K562 (cell line): ENCODE measurements at regions not wholly inside any gene's neighbourhood (a gene's known extent, or its start where the extent isn't known, plus 50 kb on each side); places are given as distances from the start of the nearest gene placed in this dataset.

Experiments used
- ATAC-seq: fragments of 200-7000 bp; cut with Tn5 transposase; 3 replicates; pipeline ENCODE4 v1.9.1; 2020; ENCODE audit warnings: moderate library complexity
- BruUV-seq: library from RNA; stranded (reverse); fragments of 400-500 nt; replicated peaks from 2 replicates; lab custom pipeline; 2021; lab: Mats Ljungman, UMichigan
- CTCF ChIA-PET: fragments of 300-600 bp; formaldehyde crosslinking; extraction: SDS; loops from one replicate; lab custom pipeline; 2021; ENCODE audit warnings: low intra/inter-chr PET ratio; lab: Yijun Ruan, JAX
- POLR2A ChIA-PET: fragments of 300-600, 350-650 bp; sonication (Branson Sonifier 250); formaldehyde crosslinking; extraction: SDS; loops from one replicate; lab custom pipeline; 2021; ENCODE audit warnings: antibody characterized with exemption, inconsistent platforms; lab: Yijun Ruan, JAX
- DNase-seq, 4 experiments: peaks; one replicate each; pipeline versions ENCODE4 v3.0.0 to v3.0.0-alpha.2; 2011 to 2018; ENCODE audit warnings: low spot score in 3 of 4, mixed read lengths in 3 of 4; ENCODE audit errors: extremely low read depth in 1 of 4
- FAIRE-seq: peaks from 2 replicates; lab custom pipeline; 2011; peaks lifted over from hg19 to GRCh38; lab: Jason Lieb, UNC
- H2AFZ ChIP-seq: 2 replicates; pipeline ENCODE4 v1.6.0; 2011; ENCODE audit warnings: low read depth, low read length, control low read depth, inconsistent platforms
- H3K27ac ChIP-seq: fragments of 200-600 bp; 3 replicates; pipeline ENCODE4 v1.8.0; 2011; ENCODE audit warnings: low read depth, mild to moderate bottlenecking, control low read depth, inconsistent platforms, low read length, moderate library complexity, mixed read lengths; ENCODE audit errors: extremely low read depth
- H3K27me3 ChIP-seq, 2 experiments: fragments of 300-600 bp in 1 of 2; 2 replicates in 1 of 2; 3 replicates in 1 of 2; pipeline versions ENCODE4 v1.6.0 to v1.8.0; 2011; ENCODE audit warnings: inconsistent platforms in 2 of 2, low read length in 2 of 2, mild to moderate bottlenecking in 1 of 2, mixed read lengths in 1 of 2, moderate library complexity in 1 of 2; ENCODE audit not compliant: control insufficient read depth in 2 of 2, insufficient read depth in 2 of 2
- H3K36me3 ChIP-seq: fragments of 300-600 bp; 3 replicates; pipeline ENCODE4 v1.8.0; 2011; ENCODE audit warnings: mild to moderate bottlenecking, low read length, inconsistent platforms; ENCODE audit not compliant: control insufficient read depth, insufficient read depth
- H3K4me1 ChIP-seq, 2 experiments: fragments of 200-600 bp in 1 of 2; replicated peaks in 1 of 2; 2 replicates in 1 of 2; 3 replicates in 1 of 2; pipeline versions ENCODE4 v1.5.1 to v1.8.0; 2011; ENCODE audit warnings: inconsistent platforms in 2 of 2, low read length in 2 of 2, mild to moderate bottlenecking in 1 of 2, mixed read lengths in 1 of 2, moderate library complexity in 1 of 2; ENCODE audit not compliant: control insufficient read depth in 2 of 2, insufficient read depth in 2 of 2
- H3K4me2 ChIP-seq: 2 replicates; pipeline ENCODE4 v1.6.1; 2011; ENCODE audit warnings: low read length, control low read depth, inconsistent platforms, mixed read lengths; ENCODE audit not compliant: insufficient read depth
- H3K4me3 ChIP-seq: fragments of 200-600 bp; sonication (generic), shearing (Covaris generic); 2 replicates; pipeline ENCODE4 v1.5.1; 2016; ENCODE audit warnings: control low read depth, inconsistent platforms
- H3K79me2 ChIP-seq: fragments of 200-600 bp; 3 replicates; pipeline ENCODE4 v1.8.0; 2011; ENCODE audit warnings: low read length, inconsistent platforms; ENCODE audit not compliant: control insufficient read depth, insufficient read depth
- H3K9ac ChIP-seq, 2 experiments: 2 replicates each; pipeline versions ENCODE4 v1.6.0 to v1.6.1; 2011; ENCODE audit warnings: low read depth in 2 of 2, low read length in 2 of 2, control low read depth in 1 of 2, inconsistent platforms in 1 of 2, mild to moderate bottlenecking in 1 of 2, mixed read lengths in 1 of 2; ENCODE audit not compliant: insufficient read depth in 1 of 2
- H3K9me1 ChIP-seq: one replicate; pipeline ENCODE4 v1.6.0; 2011; ENCODE audit warnings: inconsistent platforms, mild to moderate bottlenecking, low read length, moderate library complexity; ENCODE audit not compliant: control insufficient read depth, insufficient read depth
- H3K9me3 ChIP-seq: replicated peaks from 2 replicates; pipeline ENCODE4 v1.5.1; 2011; ENCODE audit warnings: low read depth, low read length, inconsistent platforms; ENCODE audit not compliant: control insufficient read depth, insufficient read depth
- H4K20me1 ChIP-seq: replicated peaks from 2 replicates; pipeline ENCODE4 v1.6.1; 2011; ENCODE audit warnings: low read length, inconsistent platforms, mixed read lengths; ENCODE audit not compliant: control insufficient read depth, insufficient read depth
- FOXK1 ChIP-seq: sonication (generic); formaldehyde crosslinking; IDR thresholded peaks from 2 replicates; pipeline ENCODE4 v1.8.0; 2022; ENCODE audit warnings: missing genetic modification reagents, mild to moderate bottlenecking, borderline replicate concordance
- GABPB2 ChIP-seq: fragments of 250-450 bp; sonication (Bioruptor Pico); conservative IDR thresholded peaks from 2 replicates; pipeline ENCODE4 v1.5.1; 2021; ENCODE audit warnings: mild to moderate bottlenecking
- HINFP ChIP-seq: fragments of 450-650 bp; conservative IDR thresholded peaks from 2 replicates; pipeline ENCODE4 v1.6.1; 2016; ENCODE audit warnings: missing genetic modification characterization, low read depth, mild to moderate bottlenecking, control low read depth, missing compliant biosample characterization
- JUNB ChIP-seq: fragments of 450-650 bp; formaldehyde crosslinking; conservative IDR thresholded peaks from 2 replicates; pipeline ENCODE4 v1.4.0; 2020; ENCODE audit warnings: mild to moderate bottlenecking
- MXI1 ChIP-seq: IDR thresholded peaks from 2 replicates; pipeline ENCODE4 v1.6.1; 2011; ENCODE audit warnings: low read depth, mild to moderate bottlenecking, improper control_type of control experiment, low read length
- NFIX ChIP-seq: fragments of 250-450 bp; sonication (Bioruptor Pico); IDR thresholded peaks from 2 replicates; pipeline ENCODE4 v1.4.0; 2020; ENCODE audit warnings: low read depth, mild to moderate bottlenecking, moderate library complexity
- NFYB ChIP-seq: IDR thresholded peaks from 2 replicates; pipeline ENCODE4 v1.6.1; 2011; ENCODE audit warnings: mild to moderate bottlenecking, moderate library complexity; ENCODE audit not compliant: insufficient read length; ENCODE audit errors: extremely low read depth
- SETDB1 ChIP-seq: IDR thresholded peaks from one replicate; pipeline ENCODE4 v1.6.1; 2012; ENCODE audit warnings: low read length, control low read depth, inconsistent platforms
- XRCC3 ChIP-seq: fragments of 450-650 bp; IDR thresholded peaks from 2 replicates; pipeline ENCODE4 v1.6.1; 2017; ENCODE audit warnings: mild to moderate bottlenecking, moderate library complexity
- ZC3H4 ChIP-seq: sonication (generic); formaldehyde crosslinking; IDR thresholded peaks from 2 replicates; pipeline ENCODE4 v1.9.0; 2021; ENCODE audit warnings: missing genetic modification reagents, borderline replicate concordance
- ZNF217 ChIP-seq: sonication (generic); formaldehyde crosslinking; IDR thresholded peaks from 2 replicates; pipeline ENCODE4 v1.8.0; 2022; ENCODE audit warnings: mild to moderate bottlenecking, missing genetic modification reagents
- ZNF239 ChIP-seq: fragments of 250-450 bp; sonication (Bioruptor Pico); IDR thresholded peaks from 2 replicates; pipeline ENCODE4 v1.4.0; 2020; ENCODE audit warnings: mild to moderate bottlenecking
- ZNF316 ChIP-seq: fragments of 450-650 bp; IDR thresholded peaks from 2 replicates; pipeline ENCODE4 v1.6.1; 2016
- WGBS: fragments of 100-300 bp; shearing (Covaris generic); methylation state at CpG from one replicate; pipeline ENCODE4 v1.1.6; 2016; ENCODE audit warnings: low coverage, mixed read lengths; ENCODE audit not compliant: insufficient coverage; ENCODE audit errors: missing lambda C conversion rate; 5-methylcytosine and 5-hydroxymethylcytosine counted together
- in situ Hi-C: fragments of 300-500 bp; cut with MboI; formaldehyde crosslinking; loops from 4 replicates; pipeline ENCODE4 v1.15.0; 2018; ENCODE audit warnings: inconsistent platforms, mixed read lengths
- intact Hi-C: fragments of 100-400 bp; cut with micrococcal nuclease; formaldehyde crosslinking; loops from 2 replicates; pipeline ENCODE4 v1.14.2; 2022

GRCh38 chr3:77859156-77859555 lies 819.3 kb downstream of the ROBO2 start:
- ChIA-PET CTCF (no interaction called here), POLR2A (no interaction called here)
- H3K36me3 ChIP-seq, result no peaks in the 10 kb centered on the region
- intact Hi-C loops (no loop called here), in situ Hi-C loops (no loop called here)
- no peak overlapping the region for H3K9ac ChIP-seq
- no peaks in the 10 kb centered on the region for H3K9me3 ChIP-seq
- FAIRE-seq (no peak), DNase-seq (no peak), ATAC-seq (no peak)
- H3K4me3 ChIP-seq, result no peak overlapping the region
- no peak overlapping the region for H3K27ac ChIP-seq
- BruUV-seq, result no TSS peak
- TF ChIP-seq ZNF316 (0 out of 2 replicates have a peak, but pooled peaks have one; percentile 3), NFIX (CRISPR knock-in tag) (no peak)
- H2AFZ ChIP-seq, result no peak overlapping the region
- no peaks in the 10 kb centered on the region for H3K4me1 ChIP-seq
- H3K79me2 ChIP-seq, result no peaks in the 10 kb centered on the region
- H3K27me3 ChIP-seq, result no peaks in the 10 kb centered on the region
- no peak overlapping the region for H3K4me2 ChIP-seq
- 0% methylated on average over 3 of the region's 3 CpGs for WGBS
- no peaks in the 10 kb centered on the region for H4K20me1 ChIP-seq
- no peaks in the 10 kb centered on the region for H3K9me1 ChIP-seq

GRCh38 chr3:77868725-77869124 lies 828.8 kb downstream of the ROBO2 start:
- Histone ChIP-seq H3K36me3 (no peaks in the 10 kb centered on the region), H3K9ac (no peak overlapping the region), H3K4me2 (no peak overlapping the region), H3K79me2 (no peaks in the 10 kb centered on the region), H3K27ac (no peak overlapping the region), H3K27me3 (no peaks in the 10 kb centered on the region), H3K9me1 (no peaks in the 10 kb centered on the region), H2AFZ (no peak overlapping the region), H3K9me3 (no peaks in the 10 kb centered on the region), H3K4me3 (no peak overlapping the region), H3K4me1 (no peaks in the 10 kb centered on the region), H4K20me1 (no peaks in the 10 kb centered on the region)
- TF ChIP-seq HINFP (tag), result no peak
- no peak for TF ChIP-seq FOXK1
- TF ChIP-seq ZNF217, result no peak
- TF ChIP-seq MXI1, result no peak
- TF ChIP-seq XRCC3, result no peak
- no peak for TF ChIP-seq JUNB (CRISPR knock-in tag)
- TF ChIP-seq NFYB, result no peak
- TF ChIP-seq GABPB2 (CRISPR knock-in tag), result no peak
- TF ChIP-seq SETDB1, result no peak
- TF ChIP-seq ZNF239, result no peak
- TF ChIP-seq ZC3H4 (CRISPR knock-in tag), result no peak
- whole genome bisulfite sequencing, result 0% methylated on average over 2 of the region's 2 CpGs
- FAIRE-seq (no peak), ATAC-seq (no peak), DNase-seq (no peak)
- in situ Hi-C loops, result no loop called here
- ChIA-PET CTCF (no interaction called here), POLR2A (no interaction called here)
- no TSS peak for BruUV-seq
- intact Hi-C loops, result no loop called here
